WTC11 (cell line): ENCODE measurements at regions not wholly inside any gene's neighbourhood (a gene's known extent, or its start where the extent isn't known, plus 50 kb on each side); places are given as distances from the start of the nearest gene placed in this dataset.

Experiments used
- ATAC-seq: fragments of 200-7000 bp; cut with Tn5 transposase; 2 replicates; pipeline ENCODE4 v1.10.0; 2021; ENCODE audit warnings: mild to moderate bottlenecking, moderate library complexity
- CTCF ChIA-PET: fragments of 300-600 bp; sonication (Branson Sonifier 250); formaldehyde crosslinking; loops from one replicate; lab custom pipeline; 2021; ENCODE audit warnings: antibody characterized with exemption; lab: Charles Lee
- POLR2A ChIA-PET: fragments of 350-600 bp; sonication (Branson Sonifier 250); formaldehyde crosslinking; loops from one replicate; lab custom pipeline; 2021; ENCODE audit warnings: antibody characterized with exemption; lab: Charles Lee
- DNase-seq: peaks from one replicate; pipeline ENCODE4 v3.0.0; 2021; ENCODE audit warnings: low spot score
- H3K27ac Mint-ChIP-seq: 2 replicates; pipeline ENCODE4 v1.8.0; 2021; ENCODE audit warnings: mixed read lengths
- H3K27me3 Mint-ChIP-seq: 2 replicates; pipeline ENCODE4 v1.8.0; 2021; ENCODE audit warnings: low read depth, mild to moderate bottlenecking, moderate library complexity, mixed read lengths
- H3K36me3 Mint-ChIP-seq: 2 replicates; pipeline ENCODE4 v1.8.0; 2021; ENCODE audit warnings: mixed read lengths
- H3K4me1 Mint-ChIP-seq: 2 replicates; pipeline ENCODE4 v1.8.0; 2022; ENCODE audit warnings: mixed read lengths
- H3K4me3 Mint-ChIP-seq: 2 replicates; pipeline ENCODE4 v1.8.0; 2021; ENCODE audit warnings: mild to moderate bottlenecking, moderate library complexity, mixed read lengths
- H3K9me3 Mint-ChIP-seq: 2 replicates; pipeline ENCODE4 v1.8.0; 2021; ENCODE audit warnings: mixed read lengths
- ATF1 ChIP-seq: sonication (generic); formaldehyde crosslinking; IDR thresholded peaks from 2 replicates; pipeline ENCODE4 v1.8.1; 2023; ENCODE audit warnings: mild to moderate bottlenecking, moderate library complexity, missing genetic modification reagents
- ATF3 ChIP-seq: sonication (generic); formaldehyde crosslinking; conservative IDR thresholded peaks from 2 replicates; pipeline ENCODE4 v1.8.1; 2022; ENCODE audit warnings: mild to moderate bottlenecking, missing genetic modification reagents
- CREB1 ChIP-seq: sonication (generic); formaldehyde crosslinking; IDR thresholded peaks from 2 replicates; pipeline ENCODE4 v1.8.0; 2023; ENCODE audit warnings: mild to moderate bottlenecking, missing genetic modification reagents
- CTCF ChIP-seq: fragments of 200-600 bp; IDR thresholded peaks from 2 replicates; pipeline ENCODE4 v1.8.0; 2022; ENCODE audit warnings: antibody characterized with exemption
- EMX1 ChIP-seq: fragments of 250-450 bp; sonication (Bioruptor Pico); IDR thresholded peaks from 2 replicates; pipeline ENCODE4 v1.8.0; 2021; ENCODE audit warnings: mild to moderate bottlenecking
- HMGXB4 ChIP-seq: sonication (generic); formaldehyde crosslinking; IDR thresholded peaks from 2 replicates; pipeline ENCODE4 v1.8.1; 2023; ENCODE audit warnings: mild to moderate bottlenecking, moderate library complexity, missing genetic modification reagents
- JAZF1 ChIP-seq: fragments of 250-450 bp; sonication (Bioruptor Pico); IDR thresholded peaks from 2 replicates; pipeline ENCODE4 v1.9.0; 2021; ENCODE audit warnings: moderate library complexity, mild to moderate bottlenecking, inconsistent platforms
- KAT7 ChIP-seq: sonication (generic); formaldehyde crosslinking; IDR thresholded peaks from 2 replicates; pipeline ENCODE4 v1.8.1; 2023; ENCODE audit warnings: missing genetic modification reagents, mild to moderate bottlenecking, borderline replicate concordance
- NFATC4 ChIP-seq: fragments of 250-450 bp; sonication (Bioruptor Pico); IDR thresholded peaks from 2 replicates; pipeline ENCODE4 v1.9.0; 2021; ENCODE audit warnings: mild to moderate bottlenecking
- NFE2L1 ChIP-seq: sonication (generic); formaldehyde crosslinking; IDR thresholded peaks from 2 replicates; pipeline ENCODE4 v1.8.1; 2023; ENCODE audit warnings: missing genetic modification reagents
- NR1H2 ChIP-seq: sonication (generic); formaldehyde crosslinking; IDR thresholded peaks from 2 replicates; pipeline ENCODE4 v1.9.0; 2021; ENCODE audit warnings: mild to moderate bottlenecking, moderate library complexity, missing genetic modification reagents
- NR3C1 ChIP-seq: sonication (generic); formaldehyde crosslinking; conservative IDR thresholded peaks from 2 replicates; pipeline ENCODE4 v1.8.1; 2023; ENCODE audit warnings: low read depth, mild to moderate bottlenecking, missing genetic modification reagents
- TCF7 ChIP-seq: sonication (generic); formaldehyde crosslinking; IDR thresholded peaks from 2 replicates; pipeline ENCODE4 v1.8.0; 2022; ENCODE audit warnings: mild to moderate bottlenecking, low read depth, missing genetic modification reagents, moderate library complexity
- ZMAT4 ChIP-seq: fragments of 250-450 bp; sonication (Bioruptor Pico); IDR thresholded peaks from 2 replicates; pipeline ENCODE4 v1.9.0; 2021; ENCODE audit warnings: mild to moderate bottlenecking
- ZNF138 ChIP-seq: sonication (generic); formaldehyde crosslinking; conservative IDR thresholded peaks from 2 replicates; pipeline ENCODE4 v1.8.1; 2022; ENCODE audit warnings: mild to moderate bottlenecking, moderate library complexity, missing genetic modification reagents
- ZNF281 ChIP-seq: sonication (generic); formaldehyde crosslinking; IDR thresholded peaks from 2 replicates; pipeline ENCODE4 v1.8.0; 2023; ENCODE audit warnings: mild to moderate bottlenecking, missing genetic modification reagents
- ZNF425 ChIP-seq: fragments of 250-450 bp; sonication (Bioruptor Pico); conservative IDR thresholded peaks from 2 replicates; pipeline ENCODE4 v1.9.0; 2021; ENCODE audit warnings: mild to moderate bottlenecking
- ZNF512 ChIP-seq: sonication (generic); formaldehyde crosslinking; IDR thresholded peaks from 2 replicates; pipeline ENCODE4 v1.8.1; 2022; ENCODE audit warnings: missing genetic modification reagents, borderline replicate concordance
- ZNF532 ChIP-seq: fragments of 250-450 bp; sonication (Bioruptor Pico); IDR thresholded peaks from 2 replicates; pipeline ENCODE4 v1.9.0; 2021; ENCODE audit warnings: mild to moderate bottlenecking, borderline replicate concordance

- no peak for TF ChIP-seq ZNF512 (CRISPR knock-in tag)
- no peak for TF ChIP-seq NR1H2 (CRISPR knock-in tag)
- no peak for TF ChIP-seq KAT7 (CRISPR knock-in tag)
- TF ChIP-seq, all 79 proteins: peak for 0
Observed at GRCh38 chr4:44861756-44862155, 135.4 kb upstream of the GNPDA2 start (continued).

GRCh38 chr4:44859477-44859876, 133.1 kb upstream of the GNPDA2 start:
- Mint-ChIP-seq H3K9me3 (peaks cover 5% of the 10 kb centered on the region), H3K27ac (no peak overlapping the region; the same call in 1 of the 2 replicates), H3K36me3 (0 out of 2 replicates have a peak, but pooled peaks cover 4% of the 10 kb centered on the region), H3K4me1 (peaks cover 42% of the 10 kb centered on the region), H3K27me3 (peaks cover 43% of the 10 kb centered on the region), H3K4me3 (no peak overlapping the region)
- DNase-seq: no peak
- POLR2A ChIA-PET: no interaction called here
- CTCF ChIA-PET: no interaction called here
- no peak for ATAC-seq
- TF ChIP-seq NFE2L1 (CRISPR knock-in tag) (no peak), ZNF138 (CRISPR knock-in tag) (no peak), ZNF281 (no peak), CREB1 (CRISPR knock-in tag) (no peak), ATF1 (CRISPR knock-in tag) (no peak), NR3C1 (no peak), TCF7 (CRISPR knock-in tag) (no peak), HMGXB4 (CRISPR knock-in tag) (no peak), CTCF (no peak)

- Mint-ChIP-seq H3K4me1 (peaks cover 19% of the 10 kb centered on the region), H3K27me3 (no peaks in the 10 kb centered on the region; the same call in 1 of the 2 replicates), H3K9me3 (peaks cover 36% of the 10 kb centered on the region), H3K36me3 (peaks cover 16% of the 10 kb centered on the region), H3K4me3 (no peak overlapping the region), H3K27ac (no peak overlapping the region)
- no peak for DNase-seq
- CTCF ChIA-PET: no interaction called here
- ATAC-seq: no peak
- POLR2A ChIA-PET: no interaction called here
- TF ChIP-seq EMX1 (CRISPR knock-in tag) (no peak), ZNF425 (CRISPR knock-in tag) (no peak), ZNF532 (CRISPR knock-in tag) (no peak), NFATC4 (no peak), JAZF1 (CRISPR knock-in tag) (no peak), ATF3 (CRISPR knock-in tag) (no peak), ZMAT4 (CRISPR knock-in tag) (no peak)
Observed at GRCh38 chr4:44848466-44848865, 122.1 kb upstream of the GNPDA2 start.
